ENCODE measurements at regions not wholly inside any gene's neighbourhood (a gene's known extent, or its start where the extent isn't known, plus 50 kb on each side); places are given as distances from the start of the nearest gene placed in this dataset.

- in situ Hi-C loops (cut with HindIII; ENCODE audit: extremely low pct_ligation_motif_present, low pct_unique_long_range_greater_than_20kb), result no loop called here
- H3K79me2 ChIP-seq (ENCODE audit: insufficient read depth, low read length), result no peaks in the 10 kb centered on the region
- no peak overlapping the region for H3K4me2 ChIP-seq (ENCODE audit: low read depth, low read length)
- BruUV-seq (replicated peaks), result no TSS peak
- no peaks in the 10 kb centered on the region for H3K9me3 ChIP-seq (ENCODE audit: low read length)
- no peak overlapping the region for H3K9ac ChIP-seq (ENCODE audit: insufficient read depth, low read depth, low read length)
- CTCF ChIA-PET (ENCODE audit: low intra/inter-chr PET ratio, low total read pairs), result no interaction called here
- intact Hi-C loops (cut with micrococcal nuclease; ENCODE audit: unreplicated experiment), result no loop called here
- H2AFZ ChIP-seq (ENCODE audit: low read length), result no peak overlapping the region
- no peaks in the 10 kb centered on the region for H3K4me1 ChIP-seq (ENCODE audit: insufficient read depth, low read length)
- ATAC-seq (no peak), DNase-seq (ENCODE audit: low spot score) (no peak), FAIRE-seq (no peak)
- H3K4me3 ChIP-seq (replicated peaks in 1 of 3; ENCODE audit: insufficient read depth in 1 of 3, low read depth in 2 of 3, low read length in 3 of 3), result no peak overlapping the region
- POLR2A ChIA-PET, result no interaction called here
- no peak overlapping the region for H3K27ac ChIP-seq (ENCODE audit: extremely low read length, insufficient read depth, low read length)
- 7% methylated on average over 2 of the region's 2 CpGs for WGBS (ENCODE audit: low lambda C conversion rate)
- no peaks in the 10 kb centered on the region for H3K27me3 ChIP-seq (ENCODE audit: control insufficient read depth in 1 of 2, insufficient read depth in 2 of 2, low read length in 2 of 2)
- no peak for TF ChIP-seq ZNF20 (CRISPR knock-in tag; IDR thresholded peaks at IDR 0.05)
- TF ChIP-seq ZNF556 (CRISPR knock-in tag; IDR thresholded peaks at IDR 0.05; ENCODE audit: borderline replicate concordance), result no peak
- no peak for TF ChIP-seq HMGA1 (CRISPR knock-in tag; conservative IDR thresholded peaks at IDR 0.05)
- TF ChIP-seq ZFP62 (CRISPR knock-in tag; IDR thresholded peaks at IDR 0.05), result no peak
- TF ChIP-seq MYNN (CRISPR knock-in tag; IDR thresholded peaks at IDR 0.05; ENCODE audit: low read depth), result no peak
- TF ChIP-seq HDAC6 (IDR thresholded peaks at IDR 0.05; ENCODE audit: low read depth, low read length), result no peak
- TF ChIP-seq PRPF4 (IDR thresholded peaks at IDR 0.05; ENCODE audit: low read depth, low read length, poor library complexity, severe bottlenecking), result no peak
- TF ChIP-seq RERE (CRISPR knock-in tag; IDR thresholded peaks at IDR 0.05; ENCODE audit: low read depth), result no peak
- TF ChIP-seq SMC3 (IDR thresholded peaks at IDR 0.05; ENCODE audit: low read length), result no peak
- no peak for TF ChIP-seq FOXP1 (IDR thresholded peaks at IDR 0.05)
- TF ChIP-seq FOXP1 (CRISPR knock-in tag; IDR thresholded peaks at IDR 0.05), result no peak
- no peak for TF ChIP-seq PAX8 (CRISPR knock-in tag; IDR thresholded peaks at IDR 0.05; ENCODE audit: borderline replicate concordance)
- TF ChIP-seq SAP130 (CRISPR knock-in tag; IDR thresholded peaks at IDR 0.05; ENCODE audit: low read depth), result no peak
- no peak for TF ChIP-seq BCL6 (CRISPR knock-in tag; IDR thresholded peaks at IDR 0.05)
- TF ChIP-seq STAT5B (CRISPR knock-in tag; IDR thresholded peaks at IDR 0.05), result no peak
- no peak for TF ChIP-seq GATA4 (IDR thresholded peaks at IDR 0.05; ENCODE audit: borderline replicate concordance, low read depth)
- TF ChIP-seq ZNF567 (CRISPR knock-in tag; IDR thresholded peaks at IDR 0.05; ENCODE audit: borderline replicate concordance), result no peak
- TF ChIP-seq ZNF569 (CRISPR knock-in tag; IDR thresholded peaks at IDR 0.05; ENCODE audit: borderline replicate concordance), result no peak
- TF ChIP-seq GFI1 (CRISPR knock-in tag; IDR thresholded peaks at IDR 0.05; ENCODE audit: borderline replicate concordance), result no peak
- TF ChIP-seq ZSCAN22 (CRISPR knock-in tag; IDR thresholded peaks at IDR 0.05), result no peak
- H3K36me3 ChIP-seq (replicated peaks in 1 of 2; ENCODE audit: control insufficient read depth in 1 of 2, insufficient read depth in 2 of 2, low read length in 2 of 2), result no peaks in the 10 kb centered on the region
- H4K20me1 ChIP-seq (ENCODE audit: insufficient read depth, low read length), result no peaks in the 10 kb centered on the region
These were observed 1459.4 kb upstream of the TENM4 start for GRCh38 chr11:80900265-80900664.
